Fibroblast of mammary gland (primary cell): ENCODE measurements at regions not wholly inside any gene's neighbourhood (a gene's known extent, or its start where the extent isn't known, plus 50 kb on each side); places are given as distances from the start of the nearest gene placed in this dataset.

Experiments
- DNase-seq: peaks from one replicate; pipeline ENCODE4 v3.0.0-alpha.2; 2010; ENCODE audit warnings: low read depth
- H3K4me3 ChIP-seq: 2 replicates; pipeline ENCODE4 v1.5.1; 2011; ENCODE audit warnings: low read depth, mild to moderate bottlenecking, low read length, moderate library complexity; ENCODE audit not compliant: control insufficient read depth
- TF ChIP-seq, protein P1 (sequence below): conservative IDR thresholded peaks from 2 replicates; pipeline ENCODE4 v1.5.1; 2011; ENCODE audit warnings: low read depth, low read length, inconsistent platforms; ENCODE audit not compliant: control insufficient read depth, insufficient read depth

GRCh38 chr12:127726671-127727315, 540.2 kb upstream of the TMEM132C start:
- no peak overlapping the region for H3K4me3 ChIP-seq
- DNase-seq: no peak
- TF ChIP-seq, protein P1, sequence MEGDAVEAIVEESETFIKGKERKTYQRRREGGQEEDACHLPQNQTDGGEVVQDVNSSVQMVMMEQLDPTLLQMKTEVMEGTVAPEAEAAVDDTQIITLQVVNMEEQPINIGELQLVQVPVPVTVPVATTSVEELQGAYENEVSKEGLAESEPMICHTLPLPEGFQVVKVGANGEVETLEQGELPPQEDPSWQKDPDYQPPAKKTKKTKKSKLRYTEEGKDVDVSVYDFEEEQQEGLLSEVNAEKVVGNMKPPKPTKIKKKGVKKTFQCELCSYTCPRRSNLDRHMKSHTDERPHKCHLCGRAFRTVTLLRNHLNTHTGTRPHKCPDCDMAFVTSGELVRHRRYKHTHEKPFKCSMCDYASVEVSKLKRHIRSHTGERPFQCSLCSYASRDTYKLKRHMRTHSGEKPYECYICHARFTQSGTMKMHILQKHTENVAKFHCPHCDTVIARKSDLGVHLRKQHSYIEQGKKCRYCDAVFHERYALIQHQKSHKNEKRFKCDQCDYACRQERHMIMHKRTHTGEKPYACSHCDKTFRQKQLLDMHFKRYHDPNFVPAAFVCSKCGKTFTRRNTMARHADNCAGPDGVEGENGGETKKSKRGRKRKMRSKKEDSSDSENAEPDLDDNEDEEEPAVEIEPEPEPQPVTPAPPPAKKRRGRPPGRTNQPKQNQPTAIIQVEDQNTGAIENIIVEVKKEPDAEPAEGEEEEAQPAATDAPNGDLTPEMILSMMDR: no peak

DNA sequence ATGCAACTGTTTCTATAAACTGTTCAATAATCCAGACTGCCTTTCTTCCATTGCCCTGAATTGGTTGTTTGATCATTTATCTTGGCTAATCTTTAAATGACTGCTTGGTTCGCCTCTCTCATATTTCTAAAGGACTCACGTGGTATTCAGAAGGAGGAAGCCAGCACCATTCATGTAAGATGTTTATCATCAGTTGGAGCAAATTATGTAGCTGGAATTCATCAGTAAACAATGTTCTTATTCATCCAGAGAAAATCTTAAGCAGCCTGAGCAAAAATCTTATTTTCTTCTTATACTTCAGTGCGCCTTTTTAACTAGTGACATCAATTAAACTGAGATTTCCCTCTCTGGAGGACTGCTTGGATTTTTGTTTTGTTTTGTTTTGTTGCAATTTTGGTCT, 538.7 kb upstream of the TMEM132C start:
- TF ChIP-seq, protein P1: no peak
- H3K4me3 ChIP-seq: no peak overlapping the region

GRCh38 chr12:127728729-127729128, 538.2 kb upstream of the TMEM132C start:
- DNase-seq: no peak
- H3K4me3 ChIP-seq: no peak overlapping the region
- TF ChIP-seq, protein P1: no peak

More for the DNA sequence above, 538.7 kb upstream of the TMEM132C start:
- no peak for DNase-seq

DNA sequence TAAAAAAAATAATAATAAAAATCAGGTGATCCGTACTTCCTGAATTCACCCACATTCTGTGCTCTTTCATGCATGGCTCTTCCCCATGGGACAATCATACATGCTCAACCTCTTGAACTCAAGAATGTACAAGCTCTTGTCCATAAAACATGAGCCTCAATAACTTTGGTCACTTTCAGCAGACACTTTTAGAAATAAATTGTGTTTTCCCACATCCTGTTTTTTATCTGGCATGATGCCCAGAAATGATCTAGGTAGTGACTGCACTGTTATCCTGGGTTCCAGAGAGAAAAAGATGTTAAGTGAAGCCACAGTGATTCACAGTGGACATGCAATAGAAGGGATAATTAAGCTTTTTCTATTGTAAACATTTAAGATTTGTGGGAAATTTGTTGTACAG, 537.6 kb upstream of the TMEM132C start:
- TF ChIP-seq, protein P1: no peak
- peak; percentile 8 for DNase-seq
- H3K4me3 ChIP-seq: no peak overlapping the region

- no peak for DNase-seq
- TF ChIP-seq, protein P1: no peak
- H3K4me3 ChIP-seq: no peak overlapping the region
Observed at GRCh38 chr12:127731657-127732056, 535.3 kb upstream of the TMEM132C start.

DNA sequence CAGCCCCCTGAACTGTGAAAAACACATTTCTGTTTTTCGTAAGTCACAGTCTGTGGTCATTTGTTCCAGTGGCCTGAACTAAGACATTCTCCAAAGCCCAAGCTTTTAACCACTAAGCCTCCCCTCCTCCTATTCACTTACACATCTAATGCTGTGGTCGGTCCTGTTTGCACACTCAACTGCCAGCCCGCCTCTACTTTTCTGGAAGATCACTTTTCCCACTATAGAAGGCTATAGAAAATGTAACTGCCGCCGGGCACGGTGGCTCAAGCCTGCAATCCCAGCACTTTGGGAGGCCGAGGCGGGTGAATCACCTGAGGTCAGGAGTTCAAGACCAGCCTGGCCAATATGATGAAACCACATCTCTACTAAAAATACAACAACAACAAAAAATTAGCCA, 524.7 kb upstream of the TMEM132C start:
- TF ChIP-seq, protein P1: no peak
- H3K4me3 ChIP-seq: no peak overlapping the region
- no peak for DNase-seq

GRCh38 chr12:127745469-127746212, 521.3 kb upstream of the TMEM132C start:
- no peak for DNase-seq
- H3K4me3 ChIP-seq: no peak overlapping the region

More at GRCh38 chr12:127745469-127746212, 521.3 kb upstream of the TMEM132C start:
- TF ChIP-seq, protein P1: no peak
